SK-N-SH (cell line): ENCODE measurements at regions not wholly inside any gene's neighbourhood (a gene's known extent, or its start where the extent isn't known, plus 50 kb on each side); places are given as distances from the start of the nearest gene placed in this dataset.
A peak's percentile ranks its signal among the peaks of the same experiment; 100 is the strongest.

Source experiments
- CTCF ChIA-PET: fragments of 300-600, 350-600 bp; formaldehyde crosslinking; extraction: SDS; loops from one replicate; lab custom pipeline; 2021; lab: Yijun Ruan, JAX
- POLR2A ChIA-PET: fragments of 350-600 bp; sonication (Branson Sonifier 250); formaldehyde crosslinking; extraction: SDS; loops from one replicate; lab custom pipeline; 2020; ENCODE audit warnings: antibody characterized with exemption, inconsistent platforms; lab: Yijun Ruan, JAX
- DNase-seq: peaks from one replicate; pipeline ENCODE4 v3.0.0; 2012
- H2AFZ ChIP-seq: fragments of 200-600 bp; sonication (generic); 2 replicates; pipeline ENCODE4 v1.8.1; 2016; ENCODE audit warnings: antibody characterized with exemption, mild to moderate bottlenecking, low read depth
- H3F3A ChIP-seq: fragments of 200-600 bp; sonication (generic); replicated peaks from 2 replicates; pipeline ENCODE3; 2016; ENCODE audit warnings: antibody characterized with exemption, mild to moderate bottlenecking; ENCODE audit not compliant: insufficient read depth
- H3K27ac ChIP-seq, 2 experiments: fragments of 200-500 bp in 1 of 2; fragments of 200-600 bp in 1 of 2; sonication (Bioruptor generic) in 1 of 2; sonication (generic), shearing (Covaris generic) in 1 of 2; 2 replicates each; pipeline versions ENCODE4 v1.5.1 to v1.6.1; 2014 to 2016; ENCODE audit warnings: low read depth in 2 of 2, inconsistent platforms in 1 of 2, low read length in 1 of 2, mild to moderate bottlenecking in 1 of 2, mixed read lengths in 1 of 2
- H3K27me3 ChIP-seq: fragments of 200-600 bp; sonication (generic), shearing (Covaris generic); 2 replicates; pipeline ENCODE4 v1.6.1; 2016; ENCODE audit warnings: mixed run types; ENCODE audit not compliant: insufficient read depth
- H3K36me3 ChIP-seq, 2 experiments: fragments of 200-500 bp in 1 of 2; fragments of 200-600 bp in 1 of 2; sonication (Bioruptor generic) in 1 of 2; sonication (generic) in 1 of 2; replicated peaks in 1 of 2; 2 replicates each; pipeline versions ENCODE3 to v1.5.1; 2014 to 2016; ENCODE audit warnings: low read length in 1 of 2, mild to moderate bottlenecking in 1 of 2; ENCODE audit not compliant: insufficient read depth in 2 of 2, control insufficient read depth in 1 of 2
- H3K4me1 ChIP-seq, 2 experiments: fragments of 200-500 bp in 1 of 2; fragments of 200-600 bp in 1 of 2; sonication (Bioruptor generic) in 1 of 2; sonication (generic), shearing (Covaris generic) in 1 of 2; 2 replicates each; pipeline versions ENCODE4 v1.5.1 to v1.6.1; 2014 to 2016; ENCODE audit warnings: low read depth in 1 of 2, low read length in 1 of 2, mixed run types in 1 of 2; ENCODE audit not compliant: insufficient read depth in 2 of 2, control insufficient read depth in 1 of 2
- H3K4me2 ChIP-seq: fragments of 200-600 bp; sonication (generic), shearing (Covaris generic); 2 replicates; pipeline ENCODE4 v1.6.1; 2017; ENCODE audit warnings: mixed run types
- H3K4me3 ChIP-seq, 2 experiments: fragments of 200-500 bp in 1 of 2; fragments of 200-600 bp in 1 of 2; sonication (Bioruptor generic) in 1 of 2; sonication (generic), shearing (Covaris generic) in 1 of 2; 2 replicates each; pipeline versions ENCODE4 v1.5.1 to v1.8.1; 2014 to 2016; ENCODE audit warnings: low read depth in 2 of 2, inconsistent platforms in 1 of 2, low read length in 1 of 2, mild to moderate bottlenecking in 1 of 2, mixed read lengths in 1 of 2, moderate library complexity in 1 of 2
- H3K79me2 ChIP-seq: fragments of 200-600 bp; sonication (generic); 2 replicates; pipeline ENCODE4 v1.8.1; 2017; ENCODE audit warnings: mild to moderate bottlenecking; ENCODE audit not compliant: insufficient read depth
- H3K9ac ChIP-seq: fragments of 200-600 bp; sonication (generic); 2 replicates; pipeline ENCODE4 v1.6.1; 2017; ENCODE audit warnings: mixed run types
- H3K9me2 ChIP-seq: fragments of 200-600 bp; sonication (generic); 2 replicates; pipeline ENCODE4 v1.6.1; 2017; ENCODE audit warnings: mixed run types
- H3K9me3 ChIP-seq: fragments of 200-600 bp; sonication (generic); 2 replicates; pipeline ENCODE4 v1.6.1; 2017; ENCODE audit warnings: mixed run types, mild to moderate bottlenecking, moderate library complexity
- H4K20me1 ChIP-seq: fragments of 200-600 bp; sonication (generic); 2 replicates; pipeline ENCODE4 v1.6.1; 2017; ENCODE audit warnings: mild to moderate bottlenecking, mixed run types; ENCODE audit not compliant: insufficient read depth
- ELF1 ChIP-seq: IDR thresholded peaks from 2 replicates; pipeline ENCODE4 v1.4.0; 2012
- EP300 ChIP-seq, 2 experiments: IDR thresholded peaks; 2 replicates each; pipeline versions ENCODE4 v1.4.0 to v1.6.1; 2012; ENCODE audit warnings: borderline replicate concordance in 1 of 2, low read depth in 1 of 2, low read length in 1 of 2
- FOSL2 ChIP-seq: IDR thresholded peaks from 2 replicates; pipeline ENCODE4 v1.4.0; 2012; ENCODE audit warnings: low read depth, mild to moderate bottlenecking, moderate library complexity, borderline replicate concordance
- FOXJ3 ChIP-seq: sonication (generic); formaldehyde crosslinking; IDR thresholded peaks from 2 replicates; pipeline ENCODE4 v1.5.1; 2020; ENCODE audit warnings: mild to moderate bottlenecking, missing genetic modification reagents
- FOXM1 ChIP-seq: IDR thresholded peaks from 2 replicates; pipeline ENCODE4 v1.4.0; 2012; ENCODE audit warnings: low read depth, mild to moderate bottlenecking
- GABPA ChIP-seq: IDR thresholded peaks from 2 replicates; pipeline ENCODE4 v1.4.0; 2012; ENCODE audit warnings: low read depth, mild to moderate bottlenecking
- JUND ChIP-seq: IDR thresholded peaks from 2 replicates; pipeline ENCODE4 v1.4.0; 2012
- MAX ChIP-seq: IDR thresholded peaks from 2 replicates; pipeline ENCODE4 v1.4.0; 2012; ENCODE audit warnings: low read depth
- MEF2A ChIP-seq: IDR thresholded peaks from 2 replicates; pipeline ENCODE4 v1.4.0; 2012; ENCODE audit warnings: low read depth, borderline replicate concordance
- NFIC ChIP-seq: IDR thresholded peaks from 2 replicates; pipeline ENCODE4 v1.4.0; 2012; ENCODE audit warnings: borderline replicate concordance
- PBX3 ChIP-seq: IDR thresholded peaks from 2 replicates; pipeline ENCODE4; 2012
- POLR2AphosphoS5 ChIP-seq: IDR thresholded peaks from 2 replicates; pipeline ENCODE4 v1.6.1; 2012; ENCODE audit warnings: low read depth, low read length
- RAD21 ChIP-seq: IDR thresholded peaks from 2 replicates; pipeline ENCODE4 v1.6.1; 2012; ENCODE audit warnings: mild to moderate bottlenecking, low read length
- RXRA ChIP-seq: IDR thresholded peaks from 2 replicates; pipeline ENCODE4 v1.4.0; 2012; ENCODE audit warnings: low read depth, mild to moderate bottlenecking, borderline replicate concordance
- SIN3A ChIP-seq: IDR thresholded peaks from 2 replicates; pipeline ENCODE4 v1.6.1; 2012; ENCODE audit warnings: low read depth, mild to moderate bottlenecking, low read length, moderate library complexity, borderline replicate concordance
- SMC3 ChIP-seq: IDR thresholded peaks from 2 replicates; pipeline ENCODE4 v1.6.1; 2012; ENCODE audit warnings: low read depth, low read length, improper control_type of control experiment
- TCF12 ChIP-seq: IDR thresholded peaks from 2 replicates; pipeline ENCODE4 v1.4.0; 2012
- TEAD4 ChIP-seq: IDR thresholded peaks from 2 replicates; pipeline ENCODE4 v1.4.0; 2012; ENCODE audit warnings: mild to moderate bottlenecking, borderline replicate concordance; ENCODE audit not compliant: insufficient read depth
- USF1 ChIP-seq: IDR thresholded peaks from 2 replicates; pipeline ENCODE4 v1.4.0; 2012; ENCODE audit warnings: low read depth, borderline replicate concordance
- USF2 ChIP-seq: fragments of 150-350 bp; IDR thresholded peaks from 2 replicates; pipeline ENCODE4 v1.6.1; 2017; ENCODE audit warnings: antibody characterized with exemption, low read length, low read depth, borderline replicate concordance
- YY1 ChIP-seq: IDR thresholded peaks from 2 replicates; pipeline ENCODE4 v1.4.0; 2012; ENCODE audit warnings: low read depth, mild to moderate bottlenecking
- ZBTB33 ChIP-seq: IDR thresholded peaks from 2 replicates; pipeline ENCODE4 v1.4.0; 2012; ENCODE audit warnings: low read depth, borderline replicate concordance
- WGBS: methylation state at CpG from one replicate; pipeline ENCODE4 v1.1.6; 2017; ENCODE audit warnings: low lambda C conversion rate; 5-methylcytosine and 5-hydroxymethylcytosine counted together
- TF ChIP-seq, protein P1 (sequence below): fragments of 150-350 bp; IDR thresholded peaks from 2 replicates; pipeline ENCODE4 v1.6.1; 2016; ENCODE audit warnings: mild to moderate bottlenecking, low read depth, low read length

DNA sequence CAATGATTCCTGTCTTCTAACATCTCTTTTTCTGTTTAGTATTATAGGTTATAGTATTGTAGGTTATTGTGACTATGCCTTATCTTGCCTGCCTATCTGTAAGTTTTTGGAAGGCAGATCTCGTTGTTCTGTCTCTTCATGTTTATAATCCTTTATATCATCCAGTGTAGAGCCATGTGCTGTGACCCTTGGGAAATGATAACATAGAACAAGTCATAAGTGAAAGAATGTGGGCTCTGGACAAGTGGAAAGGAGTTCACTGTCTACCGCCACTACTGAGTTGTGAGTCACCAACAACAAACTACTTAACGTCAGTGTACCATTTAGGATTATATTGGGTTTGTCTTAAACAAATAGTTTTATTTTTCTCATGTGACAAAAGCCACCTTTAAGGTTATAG lies 139.3 kb downstream of the LYPLAL1 start:
- 0 out of 4 replicates have a peak, but pooled peaks cover 0 to 5% of the 10 kb centered on the region in 2 experiments for H3K4me1 ChIP-seq
- TF ChIP-seq JUND (peak; percentile 94), FOXM1 (peak; percentile 95), PBX3 (peak; percentile 95), POLR2AphosphoS5 (peak; percentile 18; the same call in 1 of the 2 replicates), NFIC (peak; percentile 92), RAD21 (no peak), ELF1 (no peak), EP300 (IDR thresholded peaks at IDR 0.05; ENCODE audit: borderline replicate concordance in 1 of 2, low read depth in 1 of 2, low read length in 1 of 2) (peak in 1 of 2 experiments; percentile 98; a peak in 3 of 4 replicates), MAX (peak; percentile 90), FOSL2 (peak; percentile 85), SMC3 (no peak), MEF2A (peak; percentile 64; the same call in 1 of the 2 replicates), FOXJ3 (CRISPR knock-in tag) (no peak), TEAD4 (peak; percentile 89), YY1 (0 out of 2 replicates have a peak, but pooled peaks have one; percentile 52), ZBTB33 (peak; percentile 83), USF2 (no peak), SIN3A (0 out of 2 replicates have a peak, but pooled peaks have one; percentile 74), USF1 (peak; percentile 31; the same call in 1 of the 2 replicates), TCF12 (peak; percentile 98), GABPA (peak; percentile 17; the same call in 1 of the 2 replicates), RXRA (peak; percentile 93)
- TF ChIP-seq, protein P1, sequence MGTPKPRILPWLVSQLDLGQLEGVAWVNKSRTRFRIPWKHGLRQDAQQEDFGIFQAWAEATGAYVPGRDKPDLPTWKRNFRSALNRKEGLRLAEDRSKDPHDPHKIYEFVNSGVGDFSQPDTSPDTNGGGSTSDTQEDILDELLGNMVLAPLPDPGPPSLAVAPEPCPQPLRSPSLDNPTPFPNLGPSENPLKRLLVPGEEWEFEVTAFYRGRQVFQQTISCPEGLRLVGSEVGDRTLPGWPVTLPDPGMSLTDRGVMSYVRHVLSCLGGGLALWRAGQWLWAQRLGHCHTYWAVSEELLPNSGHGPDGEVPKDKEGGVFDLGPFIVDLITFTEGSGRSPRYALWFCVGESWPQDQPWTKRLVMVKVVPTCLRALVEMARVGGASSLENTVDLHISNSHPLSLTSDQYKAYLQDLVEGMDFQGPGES, result no peak
- ChIA-PET CTCF (no interaction called here), POLR2A (no interaction called here)
- peaks cover 0 to 11% of the 10 kb centered on the region in 2 experiments for H3K36me3 ChIP-seq
- WGBS, result 4% methylated on average over 3 of the region's 3 CpGs
- H3F3A ChIP-seq, result peaks cover 20% of the 10 kb centered on the region
- H3K27me3 ChIP-seq, result no peaks in the 10 kb centered on the region
- H2AFZ ChIP-seq, result no peak overlapping the region
- peak overlapping the region; percentile 26 to 83; a peak in 3 of 4 replicates for H3K27ac ChIP-seq
- 0 out of 2 replicates have a peak overlapping the region, but pooled peaks have one; percentile 13 for H3K4me2 ChIP-seq
- peak overlapping the region; percentile 15; the same call in 1 of the 2 replicates for H3K9ac ChIP-seq
- no peak for DNase-seq
- peaks cover 18% of the 10 kb centered on the region for H3K9me3 ChIP-seq
- no peaks in the 10 kb centered on the region for H3K79me2 ChIP-seq
- no peak overlapping the region for H3K4me3 ChIP-seq
- no peaks in the 10 kb centered on the region for H4K20me1 ChIP-seq
- no peaks in the 10 kb centered on the region for H3K9me2 ChIP-seq
